Spleen (tissue), 7 donors: ENCODE measurements at regions not wholly inside any gene's neighbourhood (a gene's known extent, or its start where the extent isn't known, plus 50 kb on each side); places are given as distances from the start of the nearest gene placed in this dataset.

Experiments
- POLR2A ChIP-seq, 3 donors: fragments of 450-650 bp; IDR thresholded peaks; one replicate each; pipeline ENCODE4 v1.5.1; 2017; ENCODE audit warnings: antibody characterized with exemption in 3 of 3, mild to moderate bottlenecking in 1 of 3
- TF ChIP-seq, protein P1 (sequence below), 11 experiments: fragments of 200-600 bp in 7 of 11; fragments of 450-650 bp in 4 of 11; sonication (generic) in 4 of 11; IDR thresholded peaks in 8 of 11; conservative IDR thresholded peaks in 3 of 11; 1 replicate in 7 of 11; 2 replicates in 4 of 11; pipeline versions ENCODE4 v1.4.0 to v1.8.0; 2016 to 2021; ENCODE audit warnings: antibody characterized with exemption in 11 of 11, inconsistent platforms in 4 of 11, mild to moderate bottlenecking in 1 of 11
- donor health status: DM: no; HTN: no; CAD: no; lungs with moderate emphysema.
- donor health status: DM: no; HTN: no; CAD: no.
- donor health status: DM: no; HTN: no; CAD: no.

DNA sequence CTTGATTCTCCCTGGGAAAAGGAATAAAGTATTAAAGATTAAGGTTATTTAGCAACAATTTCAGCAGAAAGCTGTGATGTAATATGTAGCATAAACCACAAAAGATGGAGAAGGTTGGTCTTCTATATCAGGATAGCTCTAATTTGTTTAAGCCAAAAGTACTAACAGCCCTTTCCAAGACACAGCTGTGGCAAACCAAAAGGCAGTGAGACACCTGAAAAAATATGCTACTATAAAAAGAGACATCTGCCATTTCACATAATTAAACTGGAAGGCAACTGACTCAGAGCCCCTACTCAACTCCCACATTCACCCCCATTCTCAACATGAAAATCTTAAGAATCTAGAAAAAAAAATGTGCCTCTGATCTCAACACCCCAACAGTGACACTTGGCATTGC, 390.2 kb upstream of the PRICKLE1 start:
- TF ChIP-seq, protein P1, sequence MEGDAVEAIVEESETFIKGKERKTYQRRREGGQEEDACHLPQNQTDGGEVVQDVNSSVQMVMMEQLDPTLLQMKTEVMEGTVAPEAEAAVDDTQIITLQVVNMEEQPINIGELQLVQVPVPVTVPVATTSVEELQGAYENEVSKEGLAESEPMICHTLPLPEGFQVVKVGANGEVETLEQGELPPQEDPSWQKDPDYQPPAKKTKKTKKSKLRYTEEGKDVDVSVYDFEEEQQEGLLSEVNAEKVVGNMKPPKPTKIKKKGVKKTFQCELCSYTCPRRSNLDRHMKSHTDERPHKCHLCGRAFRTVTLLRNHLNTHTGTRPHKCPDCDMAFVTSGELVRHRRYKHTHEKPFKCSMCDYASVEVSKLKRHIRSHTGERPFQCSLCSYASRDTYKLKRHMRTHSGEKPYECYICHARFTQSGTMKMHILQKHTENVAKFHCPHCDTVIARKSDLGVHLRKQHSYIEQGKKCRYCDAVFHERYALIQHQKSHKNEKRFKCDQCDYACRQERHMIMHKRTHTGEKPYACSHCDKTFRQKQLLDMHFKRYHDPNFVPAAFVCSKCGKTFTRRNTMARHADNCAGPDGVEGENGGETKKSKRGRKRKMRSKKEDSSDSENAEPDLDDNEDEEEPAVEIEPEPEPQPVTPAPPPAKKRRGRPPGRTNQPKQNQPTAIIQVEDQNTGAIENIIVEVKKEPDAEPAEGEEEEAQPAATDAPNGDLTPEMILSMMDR (IDR thresholded peaks at IDR 0.05 in 8 of 11, conservative IDR thresholded peaks at IDR 0.05 in 3 of 11) = no peak
- no peak for TF ChIP-seq POLR2A (IDR thresholded peaks at IDR 0.05)
